ENCODE measurements at regions not wholly inside any gene's neighbourhood (a gene's known extent, or its start where the extent isn't known, plus 50 kb on each side); places are given as distances from the start of the nearest gene placed in this dataset.

- TF ChIP-seq CTCF (IDR thresholded peaks at IDR 0.05) (no peak), POLR2A (IDR thresholded peaks at IDR 0.05) (no peak)
These were observed 2185.6 kb upstream of the CELF4 start for GRCh38 chr18:39751161-39751560.

All from Peyer's patch (tissue), 4 donors.